GM19025 (cell line): ENCODE measurements at regions not wholly inside any gene's neighbourhood (a gene's known extent, or its start where the extent isn't known, plus 50 kb on each side); places are given as distances from the start of the nearest gene placed in this dataset.
"Not testable (repeated sequence)": the region's sequence is repeated elsewhere in the genome, so short reads cannot be mapped to it uniquely, and the experiment has no call there.

ENCODE experiments used
- ATAC-seq: cut with Tn5 transposase; IDR thresholded peaks from one replicate; pipeline ENCODE4 v1.9.1; 2021; ENCODE audit warnings: mild to moderate bottlenecking, low read depth, moderate library complexity; ENCODE audit not compliant: unreplicated experiment

DNA sequence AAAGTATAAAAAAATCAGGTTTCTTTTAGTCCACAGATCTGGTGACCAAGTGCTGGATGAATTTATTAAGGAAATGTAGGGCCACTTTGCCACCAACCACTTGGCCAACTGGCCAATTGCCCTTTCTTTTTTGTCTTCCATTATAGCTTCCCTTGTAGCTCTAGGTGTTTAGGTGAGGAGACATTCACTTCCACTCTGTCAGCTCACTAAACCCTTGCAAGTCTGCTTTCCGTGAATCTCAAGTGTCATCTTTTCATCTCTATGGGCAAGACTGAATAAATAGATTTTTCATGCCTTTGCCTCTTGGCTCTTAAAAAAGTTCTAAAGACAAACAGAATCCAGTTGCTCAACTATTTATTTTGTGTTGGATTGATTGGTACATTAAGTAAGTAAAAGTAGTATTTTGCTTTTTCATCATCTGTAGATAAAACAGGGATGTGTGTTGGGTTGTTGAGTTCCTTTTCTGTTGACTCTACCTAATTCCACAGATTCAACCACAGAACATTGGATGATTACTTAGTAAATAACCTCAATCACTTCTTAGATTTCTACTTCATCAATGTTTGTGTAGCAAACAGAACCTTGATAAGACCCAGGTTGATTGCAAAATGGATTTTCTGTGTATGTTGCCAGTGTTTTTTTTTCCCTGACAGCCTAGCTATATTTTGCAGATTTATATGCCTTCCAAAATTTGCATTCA is 68.1 kb upstream of the GRXCR1 start:
- ATAC-seq = no peak

- ATAC-seq = no peak
Observed at GRCh38 chr4:42821230-42821629, 71.3 kb upstream of the GRXCR1 start.

- no peak for ATAC-seq
Observed at GRCh38 chr4:42819863-42820514, 72.5 kb upstream of the GRXCR1 start.

GRCh38 chr4:42817913-42818312 is 74.6 kb upstream of the GRXCR1 start:
- ATAC-seq = no peak

GRCh38 chr4:42816880-42817400 is 75.6 kb upstream of the GRXCR1 start:
- ATAC-seq = no peak

GRCh38 chr4:42816189-42816879 is 76.2 kb upstream of the GRXCR1 start:
- ATAC-seq = no peak

GRCh38 chr4:42809419-42810084 is 83.0 kb upstream of the GRXCR1 start:
- no peak for ATAC-seq

DNA sequence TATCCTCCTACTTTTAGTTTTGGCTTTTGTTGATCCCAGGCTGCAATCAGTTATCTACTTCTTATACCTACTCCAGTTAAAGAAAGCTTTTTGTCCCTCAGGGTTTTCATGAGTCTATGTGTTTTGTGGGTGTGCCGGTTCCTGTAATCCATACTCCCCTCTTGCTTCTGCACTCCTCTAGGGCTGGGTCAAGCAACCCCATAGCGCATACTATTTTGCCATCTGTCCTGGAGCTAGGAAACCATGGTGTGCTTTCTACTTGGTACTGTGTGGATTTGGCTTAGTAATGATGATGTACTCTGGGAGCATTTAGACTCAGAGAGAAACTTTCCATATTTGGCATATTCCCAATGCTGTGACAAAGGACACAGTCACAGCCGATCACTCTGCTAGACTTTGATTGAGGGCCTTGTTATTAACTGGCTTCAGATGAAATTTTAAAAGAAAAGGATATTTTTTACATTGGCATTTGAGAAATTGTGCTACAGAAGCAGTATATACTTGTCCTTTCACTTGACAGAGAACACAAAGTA is 86.1 kb upstream of the GRXCR1 start:
- no peak for ATAC-seq

DNA sequence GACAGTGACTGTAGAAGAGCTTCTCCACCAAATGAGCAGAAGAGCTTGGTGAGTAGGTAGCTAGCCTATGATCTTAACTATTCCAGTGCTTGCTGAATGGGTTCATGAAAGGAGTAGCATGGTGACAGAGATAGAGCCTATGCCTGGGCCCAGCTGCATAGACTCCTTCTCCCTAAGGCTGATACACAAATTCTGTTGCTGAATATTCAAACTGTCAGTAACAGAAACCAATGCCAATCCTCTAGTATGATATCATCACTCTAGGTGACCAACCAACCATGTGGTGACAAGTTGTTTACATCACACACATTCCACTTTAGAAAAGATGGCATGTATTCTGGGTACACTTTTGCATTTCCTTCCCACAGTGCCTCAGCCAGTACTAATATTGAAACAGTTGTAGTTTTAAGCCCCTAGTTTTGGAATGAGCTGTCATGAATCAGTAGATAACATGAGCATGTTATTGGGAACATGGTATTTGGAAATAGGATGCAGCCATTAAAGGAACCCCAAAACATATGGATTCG is 103.4 kb upstream of the GRXCR1 start:
- ATAC-seq = no peak

GRCh38 chr4:42787079-42787463 is 105.4 kb upstream of the GRXCR1 start:
- ATAC-seq = no peak

GRCh38 chr4:42786350-42787078 is 106.0 kb upstream of the GRXCR1 start:
- ATAC-seq = no peak

DNA sequence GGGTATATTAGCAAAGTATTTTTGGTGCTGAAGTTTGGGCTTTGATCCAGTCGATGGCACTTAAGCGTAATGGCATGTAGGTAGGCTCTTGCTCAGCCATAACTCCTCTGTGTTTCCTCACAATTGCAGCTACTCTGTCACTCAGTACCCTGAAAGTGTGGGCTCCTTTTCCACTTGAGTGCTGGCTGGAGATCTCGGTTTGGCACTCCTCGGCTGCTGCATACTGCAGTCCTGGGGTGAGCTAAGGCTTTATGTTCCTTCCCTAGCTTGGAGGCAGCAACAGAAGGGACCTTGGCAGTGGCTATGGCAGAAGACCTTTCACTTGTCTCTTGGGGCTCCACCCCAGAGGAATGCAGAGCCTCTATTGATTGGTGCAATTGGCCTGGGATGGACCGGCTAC is 106.7 kb upstream of the GRXCR1 start:
- no peak for ATAC-seq

DNA sequence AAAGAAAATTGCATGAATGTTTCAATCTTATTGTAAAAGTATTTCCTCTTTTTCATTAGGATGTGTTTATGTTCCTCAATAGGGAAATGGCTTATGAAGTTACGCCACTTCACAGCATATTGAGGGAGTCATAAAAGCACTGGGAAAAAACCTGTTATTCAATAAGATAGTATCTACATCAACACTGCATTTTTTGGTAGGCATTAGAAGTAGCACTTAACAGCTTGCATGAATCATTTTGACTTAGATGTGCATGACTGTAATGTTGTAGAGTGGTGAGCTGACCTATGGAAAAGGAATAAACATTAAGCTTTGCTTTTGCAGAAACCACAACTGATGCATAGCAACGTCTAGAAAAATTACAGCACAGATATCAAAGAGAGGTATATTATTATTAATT is 111.2 kb upstream of the GRXCR1 start:
- ATAC-seq = no peak

GRCh38 chr4:42778349-42778748 is 114.2 kb upstream of the GRXCR1 start:
- ATAC-seq = no peak

- no peak for ATAC-seq
Observed at GRCh38 chr4:42768125-42768748, 111.3 kb upstream of the ATP8A1 start.

- no peak for ATAC-seq
Observed at GRCh38 chr4:42767669-42768068, 110.8 kb upstream of the ATP8A1 start.

DNA sequence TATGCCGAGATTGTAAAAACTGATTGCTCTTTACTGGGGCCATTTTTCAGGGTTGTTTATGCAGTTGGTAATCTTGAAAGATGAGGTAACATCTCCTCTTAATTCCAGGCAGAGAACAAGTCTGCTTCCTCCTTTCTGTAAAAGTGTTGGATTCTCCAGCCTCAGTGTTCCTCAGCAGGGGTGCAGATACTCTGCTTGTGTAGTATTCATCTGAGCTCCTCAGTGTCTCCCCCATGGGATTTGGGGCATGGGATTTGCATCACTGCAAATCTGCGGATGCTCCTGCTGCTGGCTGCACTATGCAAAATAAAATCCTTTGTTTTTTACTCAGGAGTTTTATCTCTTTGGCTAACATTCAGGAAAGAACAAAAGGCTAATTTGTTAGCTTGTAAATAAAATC is 104.9 kb upstream of the ATP8A1 start:
- ATAC-seq = no peak

DNA sequence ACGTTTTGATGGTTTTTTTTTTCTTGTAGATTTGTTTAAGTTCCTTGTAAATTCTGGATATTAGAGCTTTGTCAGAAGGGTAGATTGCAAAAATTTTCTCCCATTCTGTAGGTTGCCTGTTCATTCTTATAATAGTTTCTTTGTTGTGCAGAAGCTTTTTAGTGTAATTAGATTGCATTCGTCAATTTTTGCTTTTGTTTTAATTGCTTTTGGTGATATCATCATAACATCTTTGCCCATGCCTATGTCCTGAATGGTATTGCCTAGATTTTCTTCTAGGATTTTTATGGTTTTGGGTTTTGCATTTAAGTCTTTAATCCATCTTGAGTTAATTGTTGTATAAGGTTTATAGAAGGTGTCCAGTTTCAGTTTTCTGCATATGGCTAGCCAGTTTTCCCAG is 98.1 kb upstream of the ATP8A1 start:
- ATAC-seq = not testable (repeated sequence)

- no peak for ATAC-seq
Observed at GRCh38 chr4:42751587-42751986, 94.7 kb upstream of the ATP8A1 start.
